GM21619 (cell line): ENCODE measurements at regions not wholly inside any gene's neighbourhood (a gene's known extent, or its start where the extent isn't known, plus 50 kb on each side); places are given as distances from the start of the nearest gene placed in this dataset.

Experiments used
- ATAC-seq: cut with Tn5 transposase; IDR thresholded peaks from one replicate; pipeline ENCODE4 v1.9.1; 2021; ENCODE audit not compliant: unreplicated experiment

DNA sequence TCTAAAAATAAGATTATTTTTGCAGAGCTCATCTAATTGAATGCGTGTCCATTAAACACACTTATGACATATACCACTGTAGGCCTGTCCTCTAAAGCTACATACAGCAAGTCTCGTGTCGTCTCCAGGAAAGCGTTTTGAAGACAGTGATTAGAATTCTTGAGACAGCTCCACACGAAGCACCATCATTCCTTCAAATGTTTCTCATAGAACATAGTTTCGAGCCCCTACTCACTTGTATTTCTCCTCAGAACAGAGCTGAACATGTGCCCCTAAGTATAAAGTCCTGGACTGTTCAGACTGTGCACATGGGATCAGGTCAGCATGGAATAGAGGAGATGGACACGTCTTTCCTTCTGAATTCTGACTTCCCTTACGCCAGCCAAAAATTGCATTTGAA, 64.5 kb upstream of the HMGA2 start:
- no peak for ATAC-seq

DNA sequence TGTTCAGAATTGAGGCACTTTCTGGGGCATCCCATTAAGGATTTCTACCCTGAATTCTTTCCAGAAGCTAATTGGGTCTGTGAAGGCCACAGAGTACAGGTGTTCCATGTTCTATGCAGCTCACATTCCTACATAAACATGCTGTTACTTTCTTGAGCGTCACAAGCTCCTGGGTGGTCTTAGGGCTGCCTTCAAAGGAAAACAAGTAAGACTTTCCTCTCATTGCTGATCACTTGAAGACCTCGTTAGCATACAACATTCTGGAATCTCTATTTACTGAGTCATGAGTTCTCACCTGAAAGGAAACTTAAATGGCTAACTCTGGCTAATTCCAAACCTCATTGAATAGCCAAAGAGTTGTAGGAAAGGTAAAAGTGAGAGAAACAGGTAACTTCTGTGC, 63.0 kb upstream of the HMGA2 start:
- ATAC-seq: no peak

- no peak for ATAC-seq
Observed at GRCh38 chr12:65764325-65764724, 60.0 kb upstream of the HMGA2 start.

DNA sequence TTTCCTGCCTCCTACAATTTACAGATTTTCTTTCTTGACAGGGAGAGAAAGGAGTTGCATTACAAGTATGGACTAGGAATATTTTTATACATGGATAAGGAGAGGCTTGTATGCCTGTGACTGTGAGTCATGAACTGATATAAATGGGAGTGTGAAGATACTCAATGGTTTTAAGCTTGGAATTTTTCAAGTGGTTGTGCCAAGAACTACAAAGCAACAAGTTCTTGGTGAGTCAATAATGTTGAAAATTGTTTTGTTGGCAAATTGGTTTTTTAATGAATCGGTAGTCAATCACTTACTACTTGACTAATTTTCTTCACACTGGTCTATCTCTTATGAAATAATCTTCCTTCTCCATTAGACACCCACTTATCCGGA, 58.9 kb upstream of the HMGA2 start:
- no peak for ATAC-seq

- no peak for ATAC-seq
Observed at GRCh38 chr12:65769880-65770279, 54.4 kb upstream of the HMGA2 start.
